Uterus (tissue), 3 donors: ENCODE measurements at regions not wholly inside any gene's neighbourhood (a gene's known extent, or its start where the extent isn't known, plus 50 kb on each side); places are given as distances from the start of the nearest gene placed in this dataset.
"Not testable (repeated sequence)": the region's sequence is repeated elsewhere in the genome, so short reads cannot be mapped to it uniquely, and the experiment has no call there.

ENCODE experiments used
- DNase-seq, 2 donors: peaks; one replicate each; pipeline ENCODE4 v3.0.0-alpha.2; 2019 to 2020
- H3K27ac ChIP-seq, 2 donors: fragments of 200-600 bp; sonication (generic); 1 replicate in 1 of 2; 2 replicates in 1 of 2; pipeline ENCODE4 v1.5.1; 2016 to 2018
- H3K27me3 ChIP-seq, 2 donors: fragments of 200-600 bp; sonication (generic); one replicate each; pipeline ENCODE4 v1.5.1; 2018 to 2019; ENCODE audit warnings: control low read depth in 1 of 2
- H3K36me3 ChIP-seq, 2 donors: fragments of 200-600 bp; sonication (generic); one replicate each; pipeline ENCODE4 v1.5.1; 2019; ENCODE audit warnings: control low read depth in 1 of 2
- H3K4me1 ChIP-seq, 2 donors: fragments of 200-600 bp; sonication (generic); one replicate each; pipeline ENCODE4 v1.5.1; 2018 to 2019; ENCODE audit warnings: control low read depth in 1 of 2
- H3K4me3 ChIP-seq, 2 donors: fragments of 200-600 bp; sonication (generic); 1 replicate in 1 of 2; 2 replicates in 1 of 2; pipeline ENCODE4 v1.5.1; 2018 to 2019; ENCODE audit warnings: mild to moderate bottlenecking in 1 of 2
- H3K9me3 ChIP-seq, 2 donors: fragments of 200-600 bp; sonication (generic); one replicate each; pipeline ENCODE4 v1.5.1; 2019; ENCODE audit warnings: control low read depth in 1 of 2
- CTCF ChIP-seq, 4 experiments: fragments of 200-600 bp in 2 of 4; fragments of 450-650 bp in 2 of 4; sonication (generic) in 2 of 4; IDR thresholded peaks; one replicate each; pipeline ENCODE4 v1.5.1; 2016 to 2019; ENCODE audit warnings: antibody characterized with exemption in 4 of 4, mild to moderate bottlenecking in 2 of 4, moderate library complexity in 1 of 4
- POLR2A ChIP-seq, 2 donors: fragments of 450-650 bp; IDR thresholded peaks; one replicate each; pipeline ENCODE4 v1.6.1; 2016; ENCODE audit warnings: antibody characterized with exemption in 2 of 2, mild to moderate bottlenecking in 1 of 2, moderate library complexity in 1 of 2
- intact Hi-C: fragments of 100-400 bp; cut with DNase I; formaldehyde crosslinking; loops from one replicate; pipeline ENCODE4 v1.15.1; 2023; ENCODE audit warnings: low total_unique reads
- donor health status: DM: yes; HTN: yes; CAD: no.

GRCh38 chr1:143652744-143653428 is 318.9 kb downstream of the FAM72C start:
- no peak for DNase-seq
- Histone ChIP-seq H3K27me3 (no peaks in the 10 kb centered on the region), H3K27ac (no peak overlapping the region), H3K4me3 (no peak overlapping the region), H3K36me3 (no peaks in the 10 kb centered on the region), H3K4me1 (no peaks in the 10 kb centered on the region), H3K9me3 (no peaks in the 10 kb centered on the region)
- no peak for TF ChIP-seq POLR2A (IDR thresholded peaks at IDR 0.05)
- no peak for TF ChIP-seq CTCF (IDR thresholded peaks at IDR 0.05)
- intact Hi-C loops = no loop called here

- intact Hi-C loops = no loop called here
- TF ChIP-seq POLR2A (IDR thresholded peaks at IDR 0.05) = no peak
- TF ChIP-seq CTCF (IDR thresholded peaks at IDR 0.05) = no peak
- Histone ChIP-seq H3K27ac (no peak overlapping the region), H3K27me3 (no peaks in the 10 kb centered on the region), H3K4me1 (no peaks in the 10 kb centered on the region), H3K36me3 (no peaks in the 10 kb centered on the region), H3K4me3 (no peak overlapping the region), H3K9me3 (no peaks in the 10 kb centered on the region)
- DNase-seq = no peak
Observed at GRCh38 chr1:143652187-143652586, 319.6 kb downstream of the FAM72C start.

- Histone ChIP-seq H3K27me3 (no peaks in the 10 kb centered on the region), H3K4me1 (no peaks in the 10 kb centered on the region), H3K27ac (no peak overlapping the region), H3K9me3 (no peaks in the 10 kb centered on the region), H3K4me3 (no peak overlapping the region), H3K36me3 (no peaks in the 10 kb centered on the region)
- intact Hi-C loops = no loop called here
- DNase-seq = no peak
- TF ChIP-seq POLR2A (IDR thresholded peaks at IDR 0.05) = no peak
- TF ChIP-seq CTCF (IDR thresholded peaks at IDR 0.05) = no peak
Observed at GRCh38 chr1:143651350-143651992, 320.3 kb downstream of the FAM72C start.

- H3K9me3 ChIP-seq, DNase-seq, H3K36me3 ChIP-seq, H3K4me1 ChIP-seq, intact Hi-C loops, H3K4me3 ChIP-seq, H3K27ac ChIP-seq, H3K27me3 ChIP-seq: not testable (repeated sequence)
Observed at GRCh38 chr1:143644035-143644434, 327.8 kb downstream of the FAM72C start.

DNA sequence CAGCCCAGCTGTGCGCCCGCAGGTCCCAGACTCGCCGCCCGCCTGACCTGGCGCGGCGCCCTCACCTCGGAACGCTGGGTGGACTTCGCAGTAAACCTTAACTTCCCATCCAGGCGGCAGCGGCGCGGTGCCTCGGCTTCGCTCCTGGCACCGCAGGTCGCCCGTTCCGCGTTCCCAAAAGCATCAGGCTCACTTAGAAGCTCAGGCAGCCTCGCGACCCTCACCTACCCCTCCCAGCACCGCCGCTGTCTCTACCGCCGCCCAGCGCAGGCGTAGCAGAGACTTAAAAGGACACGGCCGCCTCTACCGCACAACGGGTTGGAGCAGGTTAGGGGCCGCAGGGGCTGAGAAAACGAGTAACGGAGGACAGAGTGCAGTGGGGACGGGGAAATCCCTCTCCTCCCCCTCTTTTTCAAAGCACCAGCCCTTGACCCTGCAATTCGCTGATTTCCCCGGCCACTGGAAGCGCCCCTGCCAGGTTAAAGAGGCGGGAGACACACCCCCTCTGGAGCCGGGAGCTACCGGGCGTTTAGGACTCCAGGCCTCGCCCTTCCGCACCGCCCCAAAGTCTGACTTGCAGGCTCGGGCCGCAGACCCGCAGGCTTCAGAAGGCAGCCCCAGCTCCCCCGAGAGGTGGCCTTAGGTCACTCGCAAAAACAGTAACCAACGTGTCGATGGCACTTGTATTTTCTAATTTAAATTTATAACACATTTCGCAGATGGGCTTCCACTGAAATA is 328.5 kb downstream of the FAM72C start:
- Histone ChIP-seq H3K4me1 (no peaks in the 10 kb centered on the region), H3K4me3 (no peak overlapping the region), H3K27me3 (no peaks in the 10 kb centered on the region), H3K36me3 (no peaks in the 10 kb centered on the region), H3K27ac (no peak overlapping the region), H3K9me3 (no peaks in the 10 kb centered on the region)
- intact Hi-C loops = no loop called here
- no peak for DNase-seq
- TF ChIP-seq CTCF (IDR thresholded peaks at IDR 0.05) = no peak
- TF ChIP-seq POLR2A (IDR thresholded peaks at IDR 0.05) = no peak
